Ovary (tissue), 3 donors: ENCODE measurements at regions not wholly inside any gene's neighbourhood (a gene's known extent, or its start where the extent isn't known, plus 50 kb on each side); places are given as distances from the start of the nearest gene placed in this dataset.

ENCODE experiments used
- EP300 ChIP-seq: sonication (generic); formaldehyde crosslinking; IDR thresholded peaks from one replicate; pipeline ENCODE4 v1.6.1; 2017; ENCODE audit warnings: antibody characterized with exemption
- POLR2A ChIP-seq: fragments of 450-650 bp; IDR thresholded peaks from one replicate; pipeline ENCODE4 v1.6.1; 2017; ENCODE audit warnings: antibody characterized with exemption, mild to moderate bottlenecking, moderate library complexity
- TF ChIP-seq, protein P1 (sequence below), 3 donors: fragments of 450-650 bp in 2 of 3; fragments of 200-600 bp in 1 of 3; IDR thresholded peaks; one replicate each; pipeline versions ENCODE4 v1.5.1 to v1.8.0; 2016 to 2022; ENCODE audit warnings: antibody characterized with exemption in 3 of 3, mild to moderate bottlenecking in 1 of 3
- donor health status: DM: no; HTN: no; CAD: no.

DNA sequence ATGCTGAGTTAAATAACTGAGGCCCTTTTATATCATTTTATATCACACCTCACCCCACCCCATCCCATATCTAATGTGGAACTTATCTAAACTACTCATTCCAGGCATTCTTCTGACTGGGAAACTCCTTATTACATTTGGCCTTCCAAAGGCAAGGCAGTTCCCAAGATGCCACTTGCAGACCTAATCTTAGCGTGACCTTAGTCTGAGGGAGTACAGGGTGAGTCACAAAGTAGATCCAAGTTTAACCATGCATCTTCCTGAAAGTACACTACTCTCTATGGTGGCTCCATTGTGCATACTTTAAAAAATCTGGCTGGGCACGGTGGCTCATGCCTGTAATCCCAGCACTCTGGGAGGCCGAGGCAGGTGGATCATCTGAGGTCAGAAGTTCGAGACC lies 353.6 kb upstream of the C1orf87 start:
- TF ChIP-seq, protein P1, sequence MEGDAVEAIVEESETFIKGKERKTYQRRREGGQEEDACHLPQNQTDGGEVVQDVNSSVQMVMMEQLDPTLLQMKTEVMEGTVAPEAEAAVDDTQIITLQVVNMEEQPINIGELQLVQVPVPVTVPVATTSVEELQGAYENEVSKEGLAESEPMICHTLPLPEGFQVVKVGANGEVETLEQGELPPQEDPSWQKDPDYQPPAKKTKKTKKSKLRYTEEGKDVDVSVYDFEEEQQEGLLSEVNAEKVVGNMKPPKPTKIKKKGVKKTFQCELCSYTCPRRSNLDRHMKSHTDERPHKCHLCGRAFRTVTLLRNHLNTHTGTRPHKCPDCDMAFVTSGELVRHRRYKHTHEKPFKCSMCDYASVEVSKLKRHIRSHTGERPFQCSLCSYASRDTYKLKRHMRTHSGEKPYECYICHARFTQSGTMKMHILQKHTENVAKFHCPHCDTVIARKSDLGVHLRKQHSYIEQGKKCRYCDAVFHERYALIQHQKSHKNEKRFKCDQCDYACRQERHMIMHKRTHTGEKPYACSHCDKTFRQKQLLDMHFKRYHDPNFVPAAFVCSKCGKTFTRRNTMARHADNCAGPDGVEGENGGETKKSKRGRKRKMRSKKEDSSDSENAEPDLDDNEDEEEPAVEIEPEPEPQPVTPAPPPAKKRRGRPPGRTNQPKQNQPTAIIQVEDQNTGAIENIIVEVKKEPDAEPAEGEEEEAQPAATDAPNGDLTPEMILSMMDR (IDR thresholded peaks at IDR 0.05): no peak
- TF ChIP-seq EP300 (no peak), POLR2A (no peak)
